AG10803 (cell line): ENCODE measurements at regions not wholly inside any gene's neighbourhood (a gene's known extent, or its start where the extent isn't known, plus 50 kb on each side); places are given as distances from the start of the nearest gene placed in this dataset.
"Not testable (repeated sequence)": the region's sequence is repeated elsewhere in the genome, so short reads cannot be mapped to it uniquely, and the experiment has no call there.

Source experiments
- DNase-seq: peaks from one replicate; pipeline ENCODE4 v3.0.0; 2010; ENCODE audit warnings: low read depth
- H3K4me3 ChIP-seq: 2 replicates; pipeline ENCODE4 v1.5.1; 2011; ENCODE audit warnings: mild to moderate bottlenecking, low read length, control low read depth
- TF ChIP-seq, protein P1 (sequence below): conservative IDR thresholded peaks from 2 replicates; pipeline ENCODE4 v1.5.1; 2011; ENCODE audit warnings: mild to moderate bottlenecking, low read length, control low read depth, inconsistent platforms

DNA sequence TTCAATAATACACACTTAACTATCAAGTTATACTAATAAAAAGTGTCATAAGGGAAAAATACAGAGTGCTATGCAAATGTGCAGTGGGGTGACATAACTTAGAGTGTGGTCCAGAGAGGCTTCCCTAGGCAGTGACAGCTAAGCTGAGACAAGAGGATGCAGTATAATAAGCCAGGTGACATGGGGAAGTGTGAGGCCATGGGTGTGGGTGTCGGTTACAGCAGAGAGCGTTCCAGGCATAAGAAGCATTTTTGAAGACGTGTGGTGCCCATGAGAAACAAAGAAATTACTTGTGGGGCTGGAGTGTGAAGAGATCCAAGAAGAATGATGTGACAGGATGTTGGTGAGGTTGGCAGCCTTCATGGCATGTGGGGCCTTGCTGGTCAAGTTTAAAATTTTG, 78.1 kb upstream of the PICALM start:
- DNase-seq, result no peak
- TF ChIP-seq, protein P1, sequence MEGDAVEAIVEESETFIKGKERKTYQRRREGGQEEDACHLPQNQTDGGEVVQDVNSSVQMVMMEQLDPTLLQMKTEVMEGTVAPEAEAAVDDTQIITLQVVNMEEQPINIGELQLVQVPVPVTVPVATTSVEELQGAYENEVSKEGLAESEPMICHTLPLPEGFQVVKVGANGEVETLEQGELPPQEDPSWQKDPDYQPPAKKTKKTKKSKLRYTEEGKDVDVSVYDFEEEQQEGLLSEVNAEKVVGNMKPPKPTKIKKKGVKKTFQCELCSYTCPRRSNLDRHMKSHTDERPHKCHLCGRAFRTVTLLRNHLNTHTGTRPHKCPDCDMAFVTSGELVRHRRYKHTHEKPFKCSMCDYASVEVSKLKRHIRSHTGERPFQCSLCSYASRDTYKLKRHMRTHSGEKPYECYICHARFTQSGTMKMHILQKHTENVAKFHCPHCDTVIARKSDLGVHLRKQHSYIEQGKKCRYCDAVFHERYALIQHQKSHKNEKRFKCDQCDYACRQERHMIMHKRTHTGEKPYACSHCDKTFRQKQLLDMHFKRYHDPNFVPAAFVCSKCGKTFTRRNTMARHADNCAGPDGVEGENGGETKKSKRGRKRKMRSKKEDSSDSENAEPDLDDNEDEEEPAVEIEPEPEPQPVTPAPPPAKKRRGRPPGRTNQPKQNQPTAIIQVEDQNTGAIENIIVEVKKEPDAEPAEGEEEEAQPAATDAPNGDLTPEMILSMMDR, result no peak
- no peak overlapping the region for H3K4me3 ChIP-seq

DNA sequence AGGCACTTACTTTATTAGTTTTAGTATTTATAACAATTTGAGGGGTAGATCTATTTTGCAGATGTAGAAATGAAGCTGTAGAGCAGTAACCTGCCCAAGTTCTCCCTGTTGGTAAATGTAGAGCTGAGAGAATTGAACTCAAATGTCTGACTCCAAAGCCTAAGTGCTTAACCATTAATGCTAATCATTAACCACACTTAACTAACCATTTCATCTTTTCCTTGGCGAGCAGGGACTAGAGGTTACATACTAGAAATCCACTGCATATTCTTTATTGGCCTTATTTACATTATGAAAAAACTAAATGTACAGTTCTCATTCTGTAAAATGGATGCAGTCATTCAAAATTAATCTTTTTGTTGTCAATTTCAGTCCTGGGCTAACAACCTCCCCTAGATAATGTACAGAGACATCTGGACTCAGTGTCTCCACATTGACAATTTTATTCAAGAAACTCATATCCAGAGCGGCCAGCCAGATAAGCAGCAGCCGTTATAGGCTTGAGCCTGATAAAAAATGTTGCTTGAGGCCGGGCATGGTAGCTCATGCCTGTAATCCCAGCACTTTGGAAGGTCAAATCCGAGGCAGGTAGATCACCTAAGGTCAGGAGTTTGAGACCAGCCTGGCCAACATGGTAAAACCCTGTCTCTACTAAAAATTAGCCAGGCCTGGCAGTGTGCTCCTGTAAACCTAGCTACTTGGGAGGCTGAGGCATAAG, 76.7 kb upstream of the PICALM start:
- no peak for DNase-seq
- no peak overlapping the region for H3K4me3 ChIP-seq
- TF ChIP-seq, protein P1, result no peak

DNA sequence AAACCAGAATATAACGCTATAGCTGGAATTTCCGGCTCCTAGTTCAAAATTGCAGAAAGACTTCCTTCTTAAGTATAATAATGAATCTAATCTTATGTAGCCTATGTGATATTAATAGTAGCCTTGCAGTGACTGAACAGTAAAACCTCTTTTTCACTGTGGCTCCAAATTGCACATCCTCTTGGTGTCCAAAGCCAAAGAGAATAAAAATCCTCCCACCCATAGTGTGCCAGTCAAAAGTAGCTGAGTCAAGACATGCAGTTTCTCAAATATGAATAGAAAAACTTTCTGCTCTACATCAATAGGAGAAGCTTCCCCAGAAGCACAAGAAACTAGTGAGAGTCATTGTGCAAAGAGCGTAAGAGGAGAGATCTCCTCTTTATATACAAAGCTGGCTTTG, 76.0 kb upstream of the PICALM start:
- no peak for DNase-seq
- TF ChIP-seq, protein P1, result no peak
- H3K4me3 ChIP-seq, result no peak overlapping the region

DNA sequence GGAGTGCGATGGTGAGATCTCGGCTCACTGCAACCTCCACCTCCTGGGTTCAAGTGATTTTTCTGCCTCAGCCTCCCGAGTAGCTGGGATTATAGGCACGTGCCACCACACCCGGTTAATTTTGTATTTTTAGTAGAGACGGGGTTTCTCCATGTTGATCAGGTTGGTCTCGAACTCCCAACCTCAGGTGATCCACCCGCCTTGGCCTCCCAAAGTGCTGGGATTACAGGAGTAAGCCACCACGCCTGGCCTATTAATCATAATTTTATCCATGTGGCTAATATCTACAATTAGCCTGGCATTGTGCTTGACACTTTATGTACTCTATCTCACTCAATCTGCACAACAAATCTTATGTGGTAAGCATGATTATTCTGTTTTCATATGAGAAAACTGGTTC, 75.2 kb upstream of the PICALM start:
- not testable (repeated sequence) for H3K4me3 ChIP-seq, DNase-seq

DNA sequence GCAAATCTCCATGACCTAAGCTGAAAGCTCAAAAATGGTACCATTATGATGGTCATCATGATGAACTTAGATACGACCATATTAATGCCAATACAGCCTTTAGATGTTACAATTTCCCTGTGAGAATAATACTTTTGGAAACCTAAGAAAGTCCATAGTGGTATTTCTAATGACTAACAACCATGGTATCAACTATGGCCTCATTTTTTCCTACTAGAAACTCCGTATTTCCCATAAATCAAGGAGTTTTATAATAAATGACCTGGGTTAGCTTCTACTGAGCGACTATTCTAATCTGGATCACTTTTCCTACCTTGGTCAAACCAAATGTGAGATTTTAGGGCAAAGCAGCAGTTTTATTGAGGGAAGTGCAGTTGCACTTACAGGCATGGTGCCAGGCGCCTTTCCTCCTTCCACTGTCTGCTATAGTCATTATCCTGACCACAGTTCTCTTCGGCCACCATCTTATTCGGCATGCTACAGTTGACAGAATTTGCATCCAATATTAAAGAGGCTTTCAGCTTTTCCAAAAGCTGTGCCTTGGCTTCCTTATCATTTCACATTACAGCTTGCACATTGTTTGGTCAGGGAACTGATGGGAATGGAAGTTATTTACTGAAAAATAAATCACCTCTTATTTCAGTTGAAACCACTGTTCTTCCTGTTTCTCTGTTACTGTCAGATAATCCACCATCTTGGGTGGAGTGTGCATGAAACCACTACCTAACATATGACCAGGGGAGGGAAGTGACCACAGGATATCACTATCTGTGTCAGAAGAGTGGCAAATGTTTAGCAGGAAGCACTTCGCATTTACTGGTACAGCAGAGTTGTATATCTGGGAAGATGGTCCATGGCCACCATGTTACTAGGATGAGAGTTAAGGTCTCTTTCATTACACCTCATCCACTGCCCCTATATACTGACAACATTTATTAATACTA, 74.5 kb upstream of the PICALM start:
- H3K4me3 ChIP-seq, result no peak overlapping the region
- TF ChIP-seq, protein P1, result no peak
- DNase-seq, result no peak

DNA sequence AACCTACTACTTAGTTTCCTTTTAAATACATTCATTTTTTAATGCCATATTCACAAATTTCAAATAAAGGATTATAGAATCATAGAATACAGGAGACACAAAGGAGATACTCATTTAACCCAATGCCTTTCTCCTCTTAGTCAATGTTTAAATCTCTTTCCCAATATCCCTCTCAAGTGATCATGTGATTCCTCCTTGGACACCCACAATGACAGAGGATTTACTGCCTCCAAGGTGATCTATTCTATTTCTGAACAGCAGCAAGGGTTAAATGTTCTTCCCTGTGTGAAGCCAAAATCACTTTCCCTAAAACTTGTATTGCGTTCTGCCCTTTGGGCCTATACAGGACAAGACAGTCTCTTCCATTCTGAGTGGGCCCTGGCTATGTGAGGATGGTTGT, 73.3 kb upstream of the PICALM start:
- no peak for DNase-seq
- no peak overlapping the region for H3K4me3 ChIP-seq
- TF ChIP-seq, protein P1, result no peak

DNA sequence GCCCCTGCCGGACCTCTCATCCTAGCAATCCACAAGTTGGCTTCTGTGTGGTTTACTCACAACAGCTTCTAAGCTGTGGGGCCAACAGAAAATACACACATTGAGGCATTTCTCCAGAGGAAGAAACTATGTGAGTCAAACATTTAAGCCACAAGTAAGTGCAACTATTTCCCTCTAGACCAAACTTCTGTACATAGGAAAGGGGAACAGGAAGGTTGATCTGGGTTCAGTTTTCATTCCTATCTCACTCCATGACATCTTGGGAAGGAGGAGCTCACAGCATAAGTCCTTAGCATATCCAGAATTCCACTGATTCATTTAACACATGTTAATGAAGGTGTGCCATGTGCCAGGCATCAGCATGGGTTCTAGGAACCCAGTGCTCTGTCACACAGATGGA, 72.8 kb upstream of the PICALM start:
- TF ChIP-seq, protein P1, result no peak
- no peak overlapping the region for H3K4me3 ChIP-seq
- peak; percentile 42 for DNase-seq
